GM23338 (cell line): ENCODE measurements at regions not wholly inside any gene's neighbourhood (a gene's known extent, or its start where the extent isn't known, plus 50 kb on each side); places are given as distances from the start of the nearest gene placed in this dataset.

Experiments
- ATAC-seq: fragments of 200-7000 bp; cut with Tn5 transposase; 3 replicates; pipeline ENCODE4 v1.9.1; 2020
- DNase-seq: peaks from one replicate; pipeline ENCODE4 v3.0.0-alpha.2; 2015; ENCODE audit warnings: low spot score
- H2AFZ ChIP-seq: fragments of 200-600 bp; sonication (generic); 2 replicates; pipeline ENCODE4 v1.8.0; 2016; ENCODE audit warnings: antibody characterized with exemption, mild to moderate bottlenecking, moderate library complexity
- H3F3A ChIP-seq: fragments of 200-600 bp; sonication (generic); replicated peaks from 2 replicates; pipeline ENCODE4 v1.8.0; 2017; ENCODE audit warnings: antibody characterized with exemption, mixed run types, low read depth
- H3K27ac ChIP-seq: fragments of 200-600 bp; sonication (generic); 2 replicates; pipeline ENCODE4 v1.6.1; 2016; ENCODE audit warnings: low read depth
- H3K27me3 ChIP-seq: fragments of 200-600 bp; sonication (generic); 2 replicates; pipeline ENCODE4 v1.8.0; 2016; ENCODE audit warnings: mild to moderate bottlenecking, mixed run types, moderate library complexity; ENCODE audit not compliant: insufficient read depth
- H3K36me3 ChIP-seq: fragments of 200-600 bp; sonication (generic); 2 replicates; pipeline ENCODE4 v1.8.0; 2016; ENCODE audit warnings: mild to moderate bottlenecking; ENCODE audit not compliant: insufficient read depth
- H3K4me1 ChIP-seq: fragments of 200-600 bp; sonication (generic); 2 replicates; pipeline ENCODE4 v1.8.0; 2016; ENCODE audit warnings: mild to moderate bottlenecking, moderate library complexity; ENCODE audit not compliant: insufficient read depth
- H3K4me2 ChIP-seq: fragments of 200-600 bp; sonication (generic); 2 replicates; pipeline ENCODE4 v1.7.1; 2017; ENCODE audit warnings: mixed run types
- H3K4me3 ChIP-seq: fragments of 200-600 bp; sonication (generic); 2 replicates; pipeline ENCODE4 v1.6.1; 2016; ENCODE audit warnings: mixed run types
- H3K79me2 ChIP-seq: fragments of 200-600 bp; sonication (generic); replicated peaks from 2 replicates; pipeline ENCODE4 v1.8.0; 2017; ENCODE audit warnings: mild to moderate bottlenecking; ENCODE audit not compliant: insufficient read depth
- H3K9me2 ChIP-seq: fragments of 200-600 bp; sonication (generic); 2 replicates; pipeline ENCODE4 v1.8.0; 2017; ENCODE audit not compliant: insufficient read depth
- H4K20me1 ChIP-seq: fragments of 200-600 bp; sonication (generic); replicated peaks from 2 replicates; pipeline ENCODE4 v1.8.0; 2017; ENCODE audit warnings: mild to moderate bottlenecking; ENCODE audit not compliant: insufficient read depth
- H3K27ac Mint-ChIP-seq: 2 replicates; pipeline ENCODE4 v1.8.0; 2020; ENCODE audit warnings: inconsistent platforms, mild to moderate bottlenecking, moderate library complexity, mixed read lengths
- H3K27me3 Mint-ChIP-seq: 3 replicates; pipeline ENCODE4 v1.8.0; 2022; ENCODE audit warnings: low read depth, mild to moderate bottlenecking, moderate library complexity, mixed read lengths, inconsistent platforms; ENCODE audit not compliant: insufficient read depth, poor library complexity
- H3K36me3 Mint-ChIP-seq: 3 replicates; pipeline ENCODE4 v1.8.0; 2021; ENCODE audit warnings: low read depth, mild to moderate bottlenecking, inconsistent platforms, moderate library complexity, mixed read lengths
- H3K4me1 Mint-ChIP-seq: 3 replicates; pipeline ENCODE4 v1.8.0; 2020; ENCODE audit warnings: mild to moderate bottlenecking, inconsistent platforms, mixed read lengths
- H3K4me3 Mint-ChIP-seq: 3 replicates; pipeline ENCODE4 v1.8.0; 2021; ENCODE audit warnings: moderate library complexity, mild to moderate bottlenecking, inconsistent platforms, mixed read lengths
- H3K9me3 Mint-ChIP-seq: 3 replicates; pipeline ENCODE4 v1.8.0; 2020; ENCODE audit warnings: moderate library complexity, mild to moderate bottlenecking, inconsistent platforms, mixed read lengths
- CREB1 ChIP-seq: fragments of 250-450 bp; sonication (Bioruptor Pico); IDR thresholded peaks from 2 replicates; pipeline ENCODE4 v1.5.0; 2020; ENCODE audit warnings: low read depth, mild to moderate bottlenecking, moderate library complexity
- CTCF ChIP-seq, 2 experiments: fragments of 200-600 bp in 1 of 2; sonication (generic) in 1 of 2; conservative IDR thresholded peaks; 2 replicates each; pipeline versions ENCODE4 v1.5.1 to v1.6.1; 2016 to 2017; ENCODE audit warnings: antibody characterized with exemption in 2 of 2, low read depth in 2 of 2, mild to moderate bottlenecking in 2 of 2, moderate library complexity in 1 of 2
- EZH2 ChIP-seq: fragments of 200-600 bp; sonication (generic); IDR thresholded peaks from one replicate; pipeline ENCODE4 v1.8.0; 2017; ENCODE audit warnings: antibody characterized with exemption, mild to moderate bottlenecking, low read depth; ENCODE audit not compliant: unreplicated experiment
- EZH2phosphoT487 ChIP-seq: fragments of 200-600 bp; sonication (generic); IDR thresholded peaks from one replicate; pipeline ENCODE4 v1.8.1; 2018; ENCODE audit warnings: antibody characterized with exemption; ENCODE audit not compliant: unreplicated experiment
- NANOG ChIP-seq: IDR thresholded peaks from 2 replicates; pipeline ENCODE4 v1.6.1; 2016; ENCODE audit warnings: antibody characterized with exemption, borderline replicate concordance
- REST ChIP-seq: IDR thresholded peaks from one replicate; pipeline ENCODE4 v1.6.1; 2018; ENCODE audit warnings: antibody characterized with exemption; ENCODE audit not compliant: unreplicated experiment
- STAT1 ChIP-seq: IDR thresholded peaks from one replicate; pipeline ENCODE4 v1.6.1; 2016; ENCODE audit warnings: antibody characterized with exemption; ENCODE audit not compliant: unreplicated experiment
- ZNF114 ChIP-seq: fragments of 250-450 bp; sonication (Bioruptor Pico); IDR thresholded peaks from 2 replicates; pipeline ENCODE4 v1.5.0; 2020; ENCODE audit warnings: mild to moderate bottlenecking, moderate library complexity
- ZNF331 ChIP-seq: fragments of 250-450 bp; sonication (Bioruptor Pico); IDR thresholded peaks from 2 replicates; pipeline ENCODE4 v1.5.0; 2020; ENCODE audit warnings: low read depth, mild to moderate bottlenecking, moderate library complexity
- TF ChIP-seq, protein P1 (sequence below): fragments of 250-450 bp; sonication (Bioruptor Pico); IDR thresholded peaks from 2 replicates; pipeline ENCODE4 v1.5.0; 2020; ENCODE audit warnings: mild to moderate bottlenecking, moderate library complexity

DNA sequence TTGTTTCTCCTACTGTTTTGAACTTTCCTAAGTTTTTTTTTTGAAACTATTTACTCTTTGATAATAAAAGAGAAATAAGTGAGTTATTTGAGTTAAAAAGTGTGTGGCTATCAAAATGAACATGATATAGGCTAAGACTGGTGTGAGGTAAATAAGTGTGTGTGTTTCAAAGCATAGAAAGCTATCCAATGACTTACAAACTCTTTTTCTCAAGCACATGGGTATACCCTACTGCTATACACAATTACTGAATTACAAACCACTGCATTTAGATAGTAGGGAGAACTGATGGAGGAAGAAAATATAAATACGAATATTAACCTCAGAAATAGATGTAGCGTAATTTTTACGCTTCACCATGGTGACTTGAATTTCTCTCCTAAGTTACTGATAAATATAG is 305.8 kb upstream of the ANXA10 start:
- H3K4me2 ChIP-seq, result no peak overlapping the region
- H3K27ac ChIP-seq, result no peak overlapping the region
- no peak overlapping the region for H3K27ac Mint-ChIP-seq

More for the DNA sequence above, 305.8 kb upstream of the ANXA10 start:
- H3K27me3 ChIP-seq, result no peaks in the 10 kb centered on the region
- Mint-ChIP-seq H3K9me3 (peaks cover 4% of the 10 kb centered on the region; the same call in 1 of the 3 replicates), H3K4me3 (no peak overlapping the region), H3K27me3 (no peaks in the 10 kb centered on the region), H3K36me3 (no peaks in the 10 kb centered on the region), H3K4me1 (peaks cover 3% of the 10 kb centered on the region; the same call in 2 of the 3 replicates)
- no peaks in the 10 kb centered on the region for H3K79me2 ChIP-seq
- H3K4me1 ChIP-seq, result no peaks in the 10 kb centered on the region; the same call in 1 of the 2 replicates
- no peaks in the 10 kb centered on the region for H4K20me1 ChIP-seq
- H3K9me2 ChIP-seq, result no peaks in the 10 kb centered on the region; the same call in 1 of the 2 replicates
- no peak overlapping the region for H3K4me3 ChIP-seq
- no peaks in the 10 kb centered on the region for H3K36me3 ChIP-seq
- H3F3A ChIP-seq, result no peaks in the 10 kb centered on the region
- TF ChIP-seq REST (no peak), EZH2 (no peak), CREB1 (CRISPR knock-in tag) (no peak), CTCF (conservative IDR thresholded peaks at IDR 0.05; ENCODE audit: low read depth in 2 of 2) (no peak), EZH2phosphoT487 (no peak), STAT1 (no peak), ZNF114 (CRISPR knock-in tag) (no peak), NANOG (no peak), ZNF331 (no peak)
- TF ChIP-seq, protein P1, sequence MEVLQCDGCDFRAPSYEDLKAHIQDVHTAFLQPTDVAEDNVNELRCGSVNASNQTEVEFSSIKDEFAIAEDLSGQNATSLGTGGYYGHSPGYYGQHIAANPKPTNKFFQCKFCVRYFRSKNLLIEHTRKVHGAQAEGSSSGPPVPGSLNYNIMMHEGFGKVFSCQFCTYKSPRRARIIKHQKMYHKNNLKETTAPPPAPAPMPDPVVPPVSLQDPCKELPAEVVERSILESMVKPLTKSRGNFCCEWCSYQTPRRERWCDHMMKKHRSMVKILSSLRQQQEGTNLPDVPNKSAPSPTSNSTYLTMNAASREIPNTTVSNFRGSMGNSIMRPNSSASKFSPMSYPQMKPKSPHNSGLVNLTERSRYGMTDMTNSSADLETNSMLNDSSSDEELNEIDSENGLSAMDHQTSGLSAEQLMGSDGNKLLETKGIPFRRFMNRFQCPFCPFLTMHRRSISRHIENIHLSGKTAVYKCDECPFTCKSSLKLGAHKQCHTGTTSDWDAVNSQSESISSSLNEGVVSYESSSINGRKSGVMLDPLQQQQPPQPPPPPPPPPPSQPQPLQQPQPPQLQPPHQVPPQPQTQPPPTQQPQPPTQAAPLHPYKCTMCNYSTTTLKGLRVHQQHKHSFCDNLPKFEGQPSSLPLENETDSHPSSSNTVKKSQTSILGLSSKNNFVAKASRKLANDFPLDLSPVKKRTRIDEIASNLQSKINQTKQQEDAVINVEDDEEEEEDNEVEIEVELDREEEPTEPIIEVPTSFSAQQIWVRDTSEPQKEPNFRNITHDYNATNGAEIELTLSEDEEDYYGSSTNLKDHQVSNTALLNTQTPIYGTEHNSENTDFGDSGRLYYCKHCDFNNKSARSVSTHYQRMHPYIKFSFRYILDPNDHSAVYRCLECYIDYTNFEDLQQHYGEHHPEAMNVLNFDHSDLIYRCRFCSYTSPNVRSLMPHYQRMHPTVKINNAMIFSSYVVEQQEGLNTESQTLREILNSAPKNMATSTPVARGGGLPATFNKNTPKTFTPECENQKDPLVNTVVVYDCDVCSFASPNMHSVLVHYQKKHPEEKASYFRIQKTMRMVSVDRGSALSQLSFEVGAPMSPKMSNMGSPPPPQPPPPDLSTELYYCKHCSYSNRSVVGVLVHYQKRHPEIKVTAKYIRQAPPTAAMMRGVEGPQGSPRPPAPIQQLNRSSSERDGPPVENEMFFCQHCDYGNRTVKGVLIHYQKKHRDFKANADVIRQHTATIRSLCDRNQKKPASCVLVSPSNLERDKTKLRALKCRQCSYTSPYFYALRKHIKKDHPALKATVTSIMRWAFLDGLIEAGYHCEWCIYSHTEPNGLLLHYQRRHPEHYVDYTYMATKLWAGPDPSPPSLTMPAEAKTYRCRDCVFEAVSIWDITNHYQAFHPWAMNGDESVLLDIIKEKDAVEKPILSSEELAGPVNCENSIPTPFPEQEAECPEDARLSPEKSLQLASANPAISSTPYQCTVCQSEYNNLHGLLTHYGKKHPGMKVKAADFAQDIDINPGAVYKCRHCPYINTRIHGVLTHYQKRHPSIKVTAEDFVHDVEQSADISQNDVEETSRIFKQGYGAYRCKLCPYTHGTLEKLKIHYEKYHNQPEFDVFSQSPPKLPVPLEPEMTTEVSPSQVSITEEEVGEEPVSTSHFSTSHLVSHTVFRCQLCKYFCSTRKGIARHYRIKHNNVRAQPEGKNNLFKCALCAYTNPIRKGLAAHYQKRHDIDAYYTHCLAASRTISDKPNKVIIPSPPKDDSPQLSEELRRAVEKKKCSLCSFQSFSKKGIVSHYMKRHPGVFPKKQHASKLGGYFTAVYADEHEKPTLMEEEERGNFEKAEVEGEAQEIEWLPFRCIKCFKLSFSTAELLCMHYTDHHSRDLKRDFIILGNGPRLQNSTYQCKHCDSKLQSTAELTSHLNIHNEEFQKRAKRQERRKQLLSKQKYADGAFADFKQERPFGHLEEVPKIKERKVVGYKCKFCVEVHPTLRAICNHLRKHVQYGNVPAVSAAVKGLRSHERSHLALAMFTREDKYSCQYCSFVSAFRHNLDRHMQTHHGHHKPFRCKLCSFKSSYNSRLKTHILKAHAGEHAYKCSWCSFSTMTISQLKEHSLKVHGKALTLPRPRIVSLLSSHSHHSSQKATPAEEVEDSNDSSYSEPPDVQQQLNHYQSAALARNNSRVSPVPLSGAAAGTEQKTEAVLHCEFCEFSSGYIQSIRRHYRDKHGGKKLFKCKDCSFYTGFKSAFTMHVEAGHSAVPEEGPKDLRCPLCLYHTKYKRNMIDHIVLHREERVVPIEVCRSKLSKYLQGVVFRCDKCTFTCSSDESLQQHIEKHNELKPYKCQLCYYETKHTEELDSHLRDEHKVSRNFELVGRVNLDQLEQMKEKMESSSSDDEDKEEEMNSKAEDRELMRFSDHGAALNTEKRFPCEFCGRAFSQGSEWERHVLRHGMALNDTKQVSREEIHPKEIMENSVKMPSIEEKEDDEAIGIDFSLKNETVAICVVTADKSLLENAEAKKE (CRISPR knock-in tag), result no peak
- H2AFZ ChIP-seq, result no peak overlapping the region
- DNase-seq (no peak), ATAC-seq (no peak)
